ENCODE measurements at regions not wholly inside any gene's neighbourhood (a gene's known extent, or its start where the extent isn't known, plus 50 kb on each side); places are given as distances from the start of the nearest gene placed in this dataset.

DNA sequence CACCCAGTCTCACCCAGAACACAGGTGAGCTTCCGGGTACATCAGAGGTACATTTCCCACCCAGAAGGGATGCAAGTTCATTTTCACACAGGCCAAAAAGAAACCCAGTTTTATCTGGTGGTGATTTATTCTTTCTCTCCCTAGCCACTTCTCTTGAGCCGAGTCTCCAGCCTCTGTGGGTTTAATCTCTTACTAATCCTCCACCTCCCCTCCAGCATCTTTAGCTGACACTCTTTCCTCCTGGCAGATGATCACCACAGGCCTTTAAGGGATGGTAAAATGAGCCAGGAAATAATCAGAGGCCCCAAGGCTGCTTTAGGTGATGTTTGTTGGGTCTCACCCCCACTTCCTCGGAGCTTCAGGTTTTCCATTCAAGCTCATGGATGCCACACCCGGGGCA is 145.7 kb upstream of the DLX2 start:
- no peak for ATAC-seq
- POLR2A ChIA-PET: interaction anchor here (0.6 kb wide), 1 partner anchor 239 kb away, joined by 3 read pairs; no protein-coding TSS in a partner anchor
- no peak for DNase-seq
- no peak overlapping the region for H3K27ac Mint-ChIP-seq
- H3K4me1 Mint-ChIP-seq: peaks cover 39% of the 10 kb centered on the region
- H3K36me3 Mint-ChIP-seq (ENCODE audit: low read depth): no peaks in the 10 kb centered on the region
- intact Hi-C loops (cut with DNase I, micrococcal nuclease): no loop called here
- H3K9me3 Mint-ChIP-seq (ENCODE audit: low read depth): peaks cover 2% of the 10 kb centered on the region
- CTCF ChIA-PET: interaction anchor here (0.6 kb wide), 1 partner anchor 38 kb away, joined by 3 read pairs; no protein-coding TSS in a partner anchor
- peaks cover 13% of the 10 kb centered on the region for H3K27me3 Mint-ChIP-seq
- no peak overlapping the region for H3K4me3 Mint-ChIP-seq

DNA sequence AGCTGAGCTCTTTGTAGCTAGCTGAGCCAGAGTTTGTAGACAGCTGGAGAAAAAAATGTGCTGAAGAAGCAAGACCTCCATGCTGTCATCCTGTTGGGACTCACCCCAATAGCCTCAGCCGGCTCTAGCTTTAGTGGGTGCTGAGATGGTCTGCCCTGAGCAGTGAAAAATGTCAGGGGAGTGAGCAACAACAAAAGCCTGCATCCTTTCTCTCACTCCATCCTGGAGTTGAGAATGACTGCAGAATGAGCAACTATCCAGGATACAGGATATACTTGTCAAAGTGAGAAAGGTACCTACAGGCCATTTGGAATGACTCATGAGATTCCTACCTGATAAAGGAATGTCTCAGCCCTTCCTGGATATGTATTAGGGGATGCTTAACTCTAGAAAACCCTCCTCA is 146.1 kb upstream of the DLX2 start:
- ChIA-PET POLR2A (interaction anchor here (0.6 kb wide), 1 partner anchor 239 kb away, joined by 3 read pairs; no protein-coding TSS in a partner anchor), CTCF (interaction anchor here (1.4 kb wide), 1 partner anchor 14 kb away, joined by 3 read pairs; no protein-coding TSS in a partner anchor)
- Mint-ChIP-seq H3K27me3 (peaks cover 13% of the 10 kb centered on the region), H3K4me1 (peaks cover 43% of the 10 kb centered on the region), H3K36me3 (ENCODE audit: low read depth) (no peaks in the 10 kb centered on the region), H3K4me3 (no peak overlapping the region), H3K9me3 (ENCODE audit: low read depth) (peaks cover 2% of the 10 kb centered on the region), H3K27ac (no peak overlapping the region)
- no peak for DNase-seq
- intact Hi-C loops (cut with DNase I, micrococcal nuclease): no loop called here
- no peak for ATAC-seq

GRCh38 chr2:172249334-172249733 is 146.6 kb upstream of the DLX2 start:
- Mint-ChIP-seq H3K27ac (no peak overlapping the region), H3K4me1 (peaks cover 44% of the 10 kb centered on the region), H3K9me3 (ENCODE audit: low read depth) (peaks cover 2% of the 10 kb centered on the region), H3K36me3 (ENCODE audit: low read depth) (no peaks in the 10 kb centered on the region), H3K4me3 (no peak overlapping the region), H3K27me3 (peaks cover 13% of the 10 kb centered on the region)
- POLR2A ChIA-PET: no interaction called here
- DNase-seq (no peak), ATAC-seq (no peak)
- CTCF ChIA-PET: interaction anchor here (1.4 kb wide), 1 partner anchor 13 kb away, joined by 3 read pairs; no protein-coding TSS in a partner anchor
- intact Hi-C loops (cut with DNase I, micrococcal nuclease): no loop called here

- Mint-ChIP-seq H3K27me3 (peaks cover 11% of the 10 kb centered on the region), H3K9me3 (ENCODE audit: low read depth) (peaks cover 2% of the 10 kb centered on the region), H3K4me1 (peaks cover 44% of the 10 kb centered on the region), H3K36me3 (ENCODE audit: low read depth) (no peaks in the 10 kb centered on the region), H3K27ac (no peak overlapping the region), H3K4me3 (no peak overlapping the region)
- DNase-seq: no peak
- ATAC-seq: peak; percentile 15
- ChIA-PET CTCF (interaction anchor here (1.4 kb wide), 1 partner anchor 12 kb away, joined by 3 read pairs; no protein-coding TSS in a partner anchor), POLR2A (no interaction called here)
- intact Hi-C loops (cut with DNase I, micrococcal nuclease): loop anchor here (5.0 kb wide), 4 partner anchors 53 to 933 kb away; no protein-coding TSS in a partner anchor
Observed at GRCh38 chr2:172249986-172250385, 147.3 kb upstream of the DLX2 start.

DNA sequence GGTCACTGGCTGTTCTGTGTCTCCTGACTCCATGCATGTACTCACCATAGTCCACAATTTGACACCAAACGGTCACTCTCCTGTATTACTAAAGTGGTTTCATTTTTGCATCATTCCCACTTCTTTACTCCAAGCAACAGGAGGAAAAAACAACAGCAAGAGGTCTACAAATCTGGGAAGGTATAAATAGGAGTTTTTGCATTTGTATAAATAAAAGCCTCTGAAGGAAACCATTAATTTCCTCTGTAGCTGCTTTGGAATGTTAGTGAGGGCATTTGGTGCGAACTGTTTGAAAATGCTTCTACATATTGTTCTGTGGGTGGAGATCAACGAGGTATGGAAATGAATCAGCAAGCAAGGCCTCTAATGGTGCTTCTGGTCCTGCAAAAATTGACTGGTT is 148.5 kb upstream of the DLX2 start:
- ChIA-PET POLR2A (no interaction called here), CTCF (interaction anchor here (1.1 to 1.4 kb wide), 2 partner anchors 122 to 209 kb away, joined by 3 read pairs; no protein-coding TSS in a partner anchor)
- DNase-seq (no peak), ATAC-seq (no peak)
- no peak overlapping the region for H3K27ac Mint-ChIP-seq
- peaks cover 9% of the 10 kb centered on the region for H3K27me3 Mint-ChIP-seq
- no peak overlapping the region for H3K4me3 Mint-ChIP-seq
- no peaks in the 10 kb centered on the region for H3K36me3 Mint-ChIP-seq (ENCODE audit: low read depth)
- intact Hi-C loops (cut with DNase I, micrococcal nuclease): loop anchor here (5.0 kb wide), 4 partner anchors 54 to 934 kb away; no protein-coding TSS in a partner anchor
- H3K9me3 Mint-ChIP-seq (ENCODE audit: low read depth): peaks cover 2% of the 10 kb centered on the region
- peaks cover 44% of the 10 kb centered on the region for H3K4me1 Mint-ChIP-seq

- Mint-ChIP-seq H3K36me3 (ENCODE audit: low read depth) (no peaks in the 10 kb centered on the region), H3K27me3 (peaks cover 9% of the 10 kb centered on the region), H3K27ac (no peak overlapping the region), H3K4me3 (no peak overlapping the region), H3K4me1 (peaks cover 36% of the 10 kb centered on the region), H3K9me3 (ENCODE audit: low read depth) (no peaks in the 10 kb centered on the region)
- ChIA-PET POLR2A (no interaction called here), CTCF (interaction anchor here (1.1 to 1.4 kb wide), 2 partner anchors 123 to 209 kb away, joined by 3 read pairs; no protein-coding TSS in a partner anchor)
- DNase-seq: no peak
- intact Hi-C loops (cut with DNase I, micrococcal nuclease): loop anchor here (5.0 kb wide), 4 partner anchors 55 to 935 kb away; no protein-coding TSS in a partner anchor
- ATAC-seq: no peak
Observed at GRCh38 chr2:172252154-172252553, 149.5 kb upstream of the DLX2 start.

DNA sequence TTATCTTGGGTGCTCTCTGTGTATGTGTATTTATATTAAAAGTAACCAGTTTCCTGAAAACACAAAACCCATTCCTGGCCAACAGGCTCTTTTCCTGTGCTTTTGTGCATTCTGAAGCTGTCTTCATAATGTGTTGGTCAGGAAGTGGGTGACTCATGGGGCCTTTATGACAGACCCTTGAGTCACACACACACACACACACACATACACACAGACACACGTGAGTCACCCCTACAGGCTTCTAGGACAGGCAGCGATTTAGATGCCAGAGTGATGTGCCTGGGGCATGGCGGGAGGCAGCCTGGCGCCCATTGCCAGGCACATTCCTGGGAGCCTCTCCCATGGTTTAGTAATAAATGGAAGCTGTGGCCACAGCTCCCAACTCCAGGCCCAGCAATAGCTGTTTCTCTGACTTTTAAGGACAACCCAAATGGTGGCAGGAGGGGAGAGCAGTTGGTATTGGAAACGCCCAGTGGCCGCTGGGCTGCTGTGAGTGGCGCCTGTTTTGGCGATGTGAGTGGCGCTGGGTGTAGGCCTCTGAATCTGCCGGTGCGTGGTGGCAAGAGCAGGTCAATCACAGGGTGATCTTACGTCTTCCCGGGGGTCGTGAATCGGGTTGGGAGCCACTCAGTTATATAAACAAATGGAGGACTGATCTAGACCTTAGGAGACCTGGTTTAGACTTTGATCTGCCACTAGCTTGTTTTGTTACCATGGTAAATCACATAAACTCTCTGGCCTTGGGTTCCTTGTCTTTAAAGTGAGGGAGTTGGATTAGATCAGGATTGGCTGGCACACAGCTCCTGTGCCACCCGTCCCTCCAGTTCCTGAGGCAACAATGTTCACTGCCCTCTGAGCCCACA is 150.7 kb upstream of the DLX2 start:
- Mint-ChIP-seq H3K4me1 (peaks cover 36% of the 10 kb centered on the region), H3K4me3 (no peak overlapping the region), H3K36me3 (ENCODE audit: low read depth) (no peaks in the 10 kb centered on the region), H3K9me3 (ENCODE audit: low read depth) (no peaks in the 10 kb centered on the region), H3K27me3 (peaks cover 9% of the 10 kb centered on the region), H3K27ac (peak overlapping the region; percentile 40)
- peak; percentile 96 for ATAC-seq
- intact Hi-C loops (cut with DNase I, micrococcal nuclease): loop anchor here (1.0 to 5.0 kb wide), 6 partner anchors 56 to 936 kb away; no protein-coding TSS in a partner anchor
- ChIA-PET CTCF (interaction anchor here (0.6 to 1.5 kb wide), 6 partner anchors 10 to 471 kb away, joined by 3 read pairs; no protein-coding TSS in a partner anchor), POLR2A (interaction anchor here (0.5 kb wide), 1 partner anchor 694 kb away, joined by 5 read pairs; no protein-coding TSS in a partner anchor)
- DNase-seq: peak; percentile 91

- H3K9me3 Mint-ChIP-seq (ENCODE audit: low read depth): no peaks in the 10 kb centered on the region
- H3K27ac Mint-ChIP-seq: no peak overlapping the region
- peaks cover 15% of the 10 kb centered on the region for H3K4me1 Mint-ChIP-seq
- DNase-seq (no peak), ATAC-seq (no peak)
- no peaks in the 10 kb centered on the region for H3K27me3 Mint-ChIP-seq
- no peak overlapping the region for H3K4me3 Mint-ChIP-seq
- no peaks in the 10 kb centered on the region for H3K36me3 Mint-ChIP-seq (ENCODE audit: low read depth)
- CTCF ChIA-PET: interaction anchor here (0.6 kb wide), 1 partner anchor 195 kb away, joined by 3 read pairs; no protein-coding TSS in a partner anchor
- POLR2A ChIA-PET: no interaction called here
- intact Hi-C loops (cut with DNase I, micrococcal nuclease): no loop called here
Observed at GRCh38 chr2:172256886-172257285, 154.2 kb upstream of the DLX2 start.

DNA sequence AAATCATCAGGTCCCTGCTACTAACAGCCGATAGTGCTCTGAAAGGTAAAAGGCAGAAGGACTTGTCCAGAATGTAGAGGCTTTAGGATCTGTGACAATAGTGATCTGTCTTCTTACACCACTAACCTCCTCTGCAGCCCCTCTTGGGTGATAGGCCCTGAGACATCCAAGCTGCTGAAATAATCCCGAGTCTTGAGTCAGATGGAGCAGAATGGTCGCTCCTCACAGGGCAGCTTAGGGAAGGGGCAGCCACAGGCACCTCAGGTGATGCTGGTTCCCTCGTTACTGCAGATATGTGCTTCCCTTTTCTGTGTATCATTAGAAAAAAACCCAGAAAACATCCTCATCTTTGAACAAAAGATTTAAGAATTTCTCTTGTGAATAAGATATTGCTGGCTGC is 157.1 kb upstream of the DLX2 start:
- H3K27ac Mint-ChIP-seq: no peak overlapping the region
- DNase-seq (no peak), ATAC-seq (no peak)
- H3K27me3 Mint-ChIP-seq: no peaks in the 10 kb centered on the region
- no peak overlapping the region for H3K4me3 Mint-ChIP-seq
- peaks cover 1% of the 10 kb centered on the region for H3K9me3 Mint-ChIP-seq (ENCODE audit: low read depth)
- H3K36me3 Mint-ChIP-seq (ENCODE audit: low read depth): no peaks in the 10 kb centered on the region
- CTCF ChIA-PET: no interaction called here
- intact Hi-C loops (cut with DNase I, micrococcal nuclease): no loop called here
- POLR2A ChIA-PET: no interaction called here
- H3K4me1 Mint-ChIP-seq: no peaks in the 10 kb centered on the region

GRCh38 chr2:172260336-172260735 is 157.6 kb upstream of the DLX2 start:
- ChIA-PET POLR2A (no interaction called here), CTCF (no interaction called here)
- Mint-ChIP-seq H3K9me3 (ENCODE audit: low read depth) (peaks cover 3% of the 10 kb centered on the region), H3K4me1 (no peaks in the 10 kb centered on the region), H3K36me3 (ENCODE audit: low read depth) (no peaks in the 10 kb centered on the region), H3K27ac (no peak overlapping the region), H3K27me3 (no peaks in the 10 kb centered on the region), H3K4me3 (no peak overlapping the region)
- intact Hi-C loops (cut with DNase I, micrococcal nuclease): no loop called here
- ATAC-seq: no peak
- DNase-seq: no peak

DNA sequence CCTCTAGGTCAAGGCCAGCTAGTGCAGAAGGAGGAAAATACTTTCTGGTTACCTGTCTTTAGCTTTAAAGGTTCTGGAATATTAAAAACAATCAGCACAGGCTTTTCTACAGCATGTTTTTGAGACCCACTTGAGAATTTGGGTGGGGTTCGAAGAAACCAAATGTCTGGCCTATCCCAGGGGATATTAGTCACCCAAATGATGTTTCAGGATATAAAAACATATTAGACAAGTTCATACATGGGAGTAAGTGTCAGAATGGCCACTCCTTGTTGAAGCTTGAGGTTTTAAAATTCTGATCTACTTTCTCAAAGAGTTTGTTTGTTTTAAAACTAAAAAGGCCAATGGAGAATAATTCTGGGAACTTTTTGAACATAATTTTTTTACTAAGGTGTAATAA is 158.6 kb upstream of the DLX2 start:
- ChIA-PET CTCF (interaction anchor here (0.7 kb wide), 1 partner anchor 1070 kb away, joined by 3 read pairs; no protein-coding TSS in a partner anchor), POLR2A (no interaction called here)
- Mint-ChIP-seq H3K4me1 (no peaks in the 10 kb centered on the region), H3K36me3 (ENCODE audit: low read depth) (no peaks in the 10 kb centered on the region), H3K4me3 (no peak overlapping the region), H3K27me3 (no peaks in the 10 kb centered on the region), H3K9me3 (ENCODE audit: low read depth) (peaks cover 3% of the 10 kb centered on the region), H3K27ac (no peak overlapping the region)
- intact Hi-C loops (cut with DNase I, micrococcal nuclease): no loop called here
- ATAC-seq (no peak), DNase-seq (no peak)

All from activated CD4-positive, alpha-beta T cell treated with anti-CD3 and anti-CD28 coated beads for 36 hours (primary cell).